RWPE2 (cell line): ENCODE measurements at regions not wholly inside any gene's neighbourhood (a gene's known extent, or its start where the extent isn't known, plus 50 kb on each side); places are given as distances from the start of the nearest gene placed in this dataset.

Experiments
- ATAC-seq: fragments of 200-7000 bp; cut with Tn5 transposase; 3 replicates; pipeline ENCODE4 v1.9.1; 2021; ENCODE audit warnings: low read depth
- DNase-seq: peaks from one replicate; pipeline ENCODE4 v3.0.0-alpha.2; 2020; ENCODE audit warnings: low spot score
- H3K27ac ChIP-seq: fragments of 450-650 bp; 2 replicates; pipeline ENCODE4 v1.5.1; 2017; ENCODE audit warnings: mild to moderate bottlenecking; ENCODE audit not compliant: poor library complexity, severe bottlenecking
- H3K27me3 ChIP-seq: fragments of 250-450 bp; sonication (Bioruptor Pico); 2 replicates; pipeline ENCODE4 v1.5.1; 2021; ENCODE audit warnings: mild to moderate bottlenecking, moderate library complexity; ENCODE audit not compliant: insufficient read depth, poor library complexity, severe bottlenecking
- H3K36me3 ChIP-seq: fragments of 250-450 bp; sonication (Bioruptor Pico); 2 replicates; pipeline ENCODE4 v1.5.1; 2020; ENCODE audit warnings: low read depth, mild to moderate bottlenecking, moderate library complexity
- H3K4me1 ChIP-seq: fragments of 250-450 bp; sonication (Bioruptor Pico); 2 replicates; pipeline ENCODE4 v1.5.1; 2021; ENCODE audit warnings: mild to moderate bottlenecking, moderate library complexity; ENCODE audit not compliant: insufficient read depth, poor library complexity, severe bottlenecking
- H3K4me3 ChIP-seq: fragments of 250-450 bp; sonication (Bioruptor Pico); 2 replicates; pipeline ENCODE4 v1.5.1; 2021; ENCODE audit warnings: mild to moderate bottlenecking, moderate library complexity; ENCODE audit not compliant: severe bottlenecking
- H3K9me3 ChIP-seq: fragments of 250-450 bp; sonication (Bioruptor Pico); 2 replicates; pipeline ENCODE4 v1.5.1; 2021; ENCODE audit warnings: mild to moderate bottlenecking, moderate library complexity; ENCODE audit not compliant: severe bottlenecking
- TF ChIP-seq, protein P1 (sequence below): fragments of 450-650 bp; IDR thresholded peaks from one replicate; pipeline ENCODE4 v1.5.1; 2017; ENCODE audit warnings: mild to moderate bottlenecking, moderate library complexity; ENCODE audit not compliant: poor library complexity, severe bottlenecking

DNA sequence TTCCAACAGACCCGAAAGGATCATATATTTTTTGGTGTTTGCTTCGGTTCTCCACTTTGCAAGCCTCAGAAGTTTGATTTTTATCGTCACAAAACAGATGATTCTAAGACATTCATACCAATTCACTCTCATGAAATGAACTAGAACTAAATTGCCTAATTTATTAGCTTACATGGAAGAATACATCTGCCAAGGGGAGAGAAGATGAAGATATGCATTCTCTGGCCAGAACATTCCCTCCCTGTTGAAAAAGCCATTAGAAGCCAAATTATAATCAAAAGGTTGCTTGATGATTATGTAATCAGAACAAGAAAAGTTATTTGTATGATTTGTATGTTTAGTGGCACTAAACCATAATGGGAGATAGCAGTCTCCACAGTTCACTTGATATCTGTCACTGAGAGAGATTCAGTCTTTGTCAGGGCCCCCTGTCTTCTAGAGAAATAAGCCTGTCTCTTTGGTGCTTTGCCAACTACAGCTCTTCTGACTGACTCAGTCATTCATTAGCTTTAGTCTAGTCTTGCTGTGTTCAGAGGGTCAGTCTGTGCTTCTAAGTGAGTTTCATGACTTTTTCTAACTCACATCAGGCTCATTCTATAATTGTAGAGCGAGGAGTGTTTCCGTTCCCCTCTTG, 95.3 kb upstream of the GNAI1 start:
- no peak for ATAC-seq
- no peak overlapping the region for H3K4me3 ChIP-seq
- DNase-seq = no peak
- no peaks in the 10 kb centered on the region for H3K36me3 ChIP-seq
- H3K4me1 ChIP-seq = no peaks in the 10 kb centered on the region
- no peak overlapping the region for H3K27ac ChIP-seq
- no peaks in the 10 kb centered on the region for H3K27me3 ChIP-seq
- no peaks in the 10 kb centered on the region for H3K9me3 ChIP-seq
- TF ChIP-seq, protein P1, sequence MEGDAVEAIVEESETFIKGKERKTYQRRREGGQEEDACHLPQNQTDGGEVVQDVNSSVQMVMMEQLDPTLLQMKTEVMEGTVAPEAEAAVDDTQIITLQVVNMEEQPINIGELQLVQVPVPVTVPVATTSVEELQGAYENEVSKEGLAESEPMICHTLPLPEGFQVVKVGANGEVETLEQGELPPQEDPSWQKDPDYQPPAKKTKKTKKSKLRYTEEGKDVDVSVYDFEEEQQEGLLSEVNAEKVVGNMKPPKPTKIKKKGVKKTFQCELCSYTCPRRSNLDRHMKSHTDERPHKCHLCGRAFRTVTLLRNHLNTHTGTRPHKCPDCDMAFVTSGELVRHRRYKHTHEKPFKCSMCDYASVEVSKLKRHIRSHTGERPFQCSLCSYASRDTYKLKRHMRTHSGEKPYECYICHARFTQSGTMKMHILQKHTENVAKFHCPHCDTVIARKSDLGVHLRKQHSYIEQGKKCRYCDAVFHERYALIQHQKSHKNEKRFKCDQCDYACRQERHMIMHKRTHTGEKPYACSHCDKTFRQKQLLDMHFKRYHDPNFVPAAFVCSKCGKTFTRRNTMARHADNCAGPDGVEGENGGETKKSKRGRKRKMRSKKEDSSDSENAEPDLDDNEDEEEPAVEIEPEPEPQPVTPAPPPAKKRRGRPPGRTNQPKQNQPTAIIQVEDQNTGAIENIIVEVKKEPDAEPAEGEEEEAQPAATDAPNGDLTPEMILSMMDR = no peak

- no peaks in the 10 kb centered on the region for H3K4me1 ChIP-seq
- no peak for DNase-seq
- H3K27me3 ChIP-seq = no peaks in the 10 kb centered on the region
- no peaks in the 10 kb centered on the region for H3K36me3 ChIP-seq
- TF ChIP-seq, protein P1 = no peak
- H3K27ac ChIP-seq = no peak overlapping the region
- H3K4me3 ChIP-seq = no peak overlapping the region
- H3K9me3 ChIP-seq = no peaks in the 10 kb centered on the region
- ATAC-seq = no peak
Measured at GRCh38 chr7:80037689-80038088, 96.9 kb upstream of the GNAI1 start.

DNA sequence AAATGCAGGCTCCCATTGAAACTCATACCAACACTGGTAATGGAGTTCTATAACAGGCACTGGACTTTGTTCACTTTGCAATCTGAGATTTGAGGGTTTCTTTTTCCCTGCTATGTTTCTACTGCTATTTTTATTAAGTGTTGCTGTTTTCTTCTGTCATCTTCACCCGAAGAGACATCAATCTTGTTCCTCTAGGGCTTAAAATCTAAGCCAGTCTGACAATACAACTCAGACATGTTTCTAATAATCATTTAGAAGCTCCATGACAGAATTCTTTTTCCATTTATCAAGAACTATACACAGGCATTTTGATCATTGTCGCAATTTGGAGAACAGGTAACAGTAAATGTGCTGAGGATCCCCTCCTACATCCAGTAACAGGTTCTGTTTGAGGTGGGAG, 98.5 kb upstream of the GNAI1 start:
- Histone ChIP-seq H3K4me3 (no peak overlapping the region), H3K27me3 (no peaks in the 10 kb centered on the region), H3K9me3 (no peaks in the 10 kb centered on the region), H3K27ac (no peak overlapping the region), H3K4me1 (no peaks in the 10 kb centered on the region), H3K36me3 (no peaks in the 10 kb centered on the region)
- no peak for DNase-seq
- TF ChIP-seq, protein P1 = no peak
- ATAC-seq = no peak

DNA sequence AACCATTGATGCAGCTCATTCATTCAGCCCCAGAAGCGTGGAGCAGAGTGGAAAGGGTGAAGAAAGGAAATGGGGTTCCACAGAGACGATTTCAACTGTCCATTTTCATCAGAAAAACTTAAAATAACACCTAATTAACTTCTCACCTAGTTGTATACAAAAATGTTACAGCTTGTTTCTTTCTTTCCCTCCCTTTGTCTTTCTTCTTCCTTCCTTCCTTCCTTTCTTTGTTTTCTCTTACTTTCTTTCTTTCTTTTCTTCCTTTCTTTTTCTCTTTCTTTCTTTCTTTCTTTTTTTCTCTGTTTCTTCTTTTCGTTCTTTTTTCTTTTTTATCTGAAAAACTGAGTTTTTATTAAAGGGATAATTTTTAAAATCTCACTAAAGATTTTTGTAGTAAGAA, 105.9 kb upstream of the GNAI1 start:
- Histone ChIP-seq H3K27ac (no peak overlapping the region), H3K9me3 (no peaks in the 10 kb centered on the region), H3K4me3 (no peak overlapping the region), H3K36me3 (no peaks in the 10 kb centered on the region), H3K4me1 (no peaks in the 10 kb centered on the region), H3K27me3 (no peaks in the 10 kb centered on the region)
- no peak for ATAC-seq
- no peak for DNase-seq
- TF ChIP-seq, protein P1 = no peak

DNA sequence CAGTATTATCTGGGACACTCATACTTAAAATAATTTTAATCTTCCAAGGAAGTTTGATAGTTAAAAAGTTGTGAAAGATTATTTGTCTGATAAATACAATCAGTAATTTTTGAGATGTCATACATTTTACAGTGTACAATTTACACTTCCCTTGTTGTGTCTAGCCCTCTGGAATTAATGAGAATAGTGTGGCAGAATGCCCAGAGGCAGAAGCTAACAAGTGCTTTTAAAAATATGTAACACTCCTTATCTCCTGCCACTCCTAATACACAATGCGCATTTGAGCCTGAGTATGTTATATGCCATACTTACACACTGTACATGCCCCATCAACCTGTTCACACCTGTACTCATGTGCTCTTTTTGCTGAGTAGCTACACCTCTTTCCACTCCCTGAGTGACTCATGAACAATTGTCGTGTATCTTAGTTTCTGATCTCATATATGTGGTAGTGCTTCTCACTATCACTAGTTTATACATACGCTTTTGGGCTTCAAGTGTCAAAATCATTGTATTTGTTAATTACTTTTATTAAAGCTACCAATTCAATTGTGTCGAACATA, 106.9 kb upstream of the GNAI1 start:
- H3K9me3 ChIP-seq = no peaks in the 10 kb centered on the region
- no peaks in the 10 kb centered on the region for H3K36me3 ChIP-seq
- no peak overlapping the region for H3K4me3 ChIP-seq
- H3K4me1 ChIP-seq = no peaks in the 10 kb centered on the region
- H3K27ac ChIP-seq = no peak overlapping the region
- TF ChIP-seq, protein P1 = no peak
- no peak; the same call in 2 of the 3 replicates for ATAC-seq
- DNase-seq = no peak
- no peaks in the 10 kb centered on the region for H3K27me3 ChIP-seq
